Ishikawa (cell line): ENCODE measurements at regions not wholly inside any gene's neighbourhood (a gene's known extent, or its start where the extent isn't known, plus 50 kb on each side); places are given as distances from the start of the nearest gene placed in this dataset.

Experiments
- CEBPB ChIP-seq: IDR thresholded peaks from 2 replicates; pipeline ENCODE4 v1.6.1; 2012
- CREB1 ChIP-seq: IDR thresholded peaks from 2 replicates; pipeline ENCODE4 v1.6.1; 2012; ENCODE audit warnings: low read depth
- EGR1 ChIP-seq: IDR thresholded peaks from 2 replicates; pipeline ENCODE4 v1.6.1; 2012
- EP300 ChIP-seq: IDR thresholded peaks from 2 replicates; pipeline ENCODE4 v1.6.1; 2012; ENCODE audit warnings: borderline replicate concordance
- FOXM1 ChIP-seq: IDR thresholded peaks from 2 replicates; pipeline ENCODE4 v1.6.1; 2012; ENCODE audit warnings: low read depth, borderline replicate concordance
- NFIC ChIP-seq: IDR thresholded peaks from 2 replicates; pipeline ENCODE4 v1.6.1; 2012
- RAD21 ChIP-seq: IDR thresholded peaks from 2 replicates; pipeline ENCODE4 v1.6.1; 2012; ENCODE audit warnings: low read depth
- TAF1 ChIP-seq: IDR thresholded peaks from 2 replicates; pipeline ENCODE4 v1.6.1; 2012; ENCODE audit warnings: low read depth, mild to moderate bottlenecking
- TCF12 ChIP-seq: IDR thresholded peaks from 2 replicates; pipeline ENCODE4 v1.6.1; 2012; ENCODE audit warnings: low read depth
- TEAD4 ChIP-seq: IDR thresholded peaks from 2 replicates; pipeline ENCODE4 v1.6.1; 2012
- YY1 ChIP-seq: IDR thresholded peaks from 2 replicates; pipeline ENCODE4 v1.6.1; 2012; ENCODE audit warnings: low read depth
- ZBTB7A ChIP-seq: IDR thresholded peaks from 2 replicates; pipeline ENCODE4 v1.6.1; 2012; ENCODE audit warnings: low read depth
- TF ChIP-seq, protein P1 (sequence below): IDR thresholded peaks from 2 replicates; pipeline ENCODE4 v1.6.1; 2012; ENCODE audit warnings: low read depth, mild to moderate bottlenecking
- TF ChIP-seq, protein P2 (sequence below): IDR thresholded peaks from 2 replicates; pipeline ENCODE4 v1.6.1; 2012
- TF ChIP-seq, protein P3 (sequence below): IDR thresholded peaks from 2 replicates; pipeline ENCODE4 v1.6.1; 2012

DNA sequence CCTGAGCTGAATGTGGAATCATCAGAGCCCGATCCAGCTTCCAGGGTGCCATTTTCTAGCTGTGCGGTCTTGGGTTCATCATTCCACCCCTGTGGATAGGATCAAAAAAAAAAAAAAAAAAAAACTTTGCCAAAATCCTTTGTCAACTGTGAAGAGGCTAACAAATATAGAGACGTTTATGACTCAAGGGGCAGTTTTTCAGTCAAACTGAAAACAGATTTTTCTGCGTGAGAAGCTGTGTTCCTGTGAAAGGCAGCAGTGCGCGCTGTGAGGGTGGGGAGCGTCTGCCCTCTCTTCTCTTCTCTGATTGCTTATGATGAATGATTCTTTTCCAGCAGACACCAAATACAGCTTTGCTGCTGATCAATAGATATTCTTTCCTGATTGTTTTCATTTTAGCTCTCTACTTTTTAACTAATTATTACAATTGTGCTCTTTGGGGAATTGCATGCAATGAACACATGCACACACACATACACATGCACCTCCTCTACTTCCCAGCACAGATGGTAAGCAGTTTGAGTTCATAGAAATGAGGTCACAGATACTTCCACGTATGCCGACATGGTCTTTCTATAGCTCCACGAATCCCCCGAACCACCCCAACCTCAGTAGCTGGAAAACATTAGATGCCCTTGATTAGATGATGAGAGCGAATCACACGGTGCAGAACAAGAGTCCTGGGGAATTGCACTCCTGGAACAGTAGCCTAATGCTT lies 175.4 kb downstream of the NRP2 start:
- TF ChIP-seq TCF12 (no peak), ZBTB7A (no peak), TEAD4 (no peak), EP300 (no peak), CREB1 (no peak), EGR1 (no peak), YY1 (no peak)
- TF ChIP-seq, protein P1, sequence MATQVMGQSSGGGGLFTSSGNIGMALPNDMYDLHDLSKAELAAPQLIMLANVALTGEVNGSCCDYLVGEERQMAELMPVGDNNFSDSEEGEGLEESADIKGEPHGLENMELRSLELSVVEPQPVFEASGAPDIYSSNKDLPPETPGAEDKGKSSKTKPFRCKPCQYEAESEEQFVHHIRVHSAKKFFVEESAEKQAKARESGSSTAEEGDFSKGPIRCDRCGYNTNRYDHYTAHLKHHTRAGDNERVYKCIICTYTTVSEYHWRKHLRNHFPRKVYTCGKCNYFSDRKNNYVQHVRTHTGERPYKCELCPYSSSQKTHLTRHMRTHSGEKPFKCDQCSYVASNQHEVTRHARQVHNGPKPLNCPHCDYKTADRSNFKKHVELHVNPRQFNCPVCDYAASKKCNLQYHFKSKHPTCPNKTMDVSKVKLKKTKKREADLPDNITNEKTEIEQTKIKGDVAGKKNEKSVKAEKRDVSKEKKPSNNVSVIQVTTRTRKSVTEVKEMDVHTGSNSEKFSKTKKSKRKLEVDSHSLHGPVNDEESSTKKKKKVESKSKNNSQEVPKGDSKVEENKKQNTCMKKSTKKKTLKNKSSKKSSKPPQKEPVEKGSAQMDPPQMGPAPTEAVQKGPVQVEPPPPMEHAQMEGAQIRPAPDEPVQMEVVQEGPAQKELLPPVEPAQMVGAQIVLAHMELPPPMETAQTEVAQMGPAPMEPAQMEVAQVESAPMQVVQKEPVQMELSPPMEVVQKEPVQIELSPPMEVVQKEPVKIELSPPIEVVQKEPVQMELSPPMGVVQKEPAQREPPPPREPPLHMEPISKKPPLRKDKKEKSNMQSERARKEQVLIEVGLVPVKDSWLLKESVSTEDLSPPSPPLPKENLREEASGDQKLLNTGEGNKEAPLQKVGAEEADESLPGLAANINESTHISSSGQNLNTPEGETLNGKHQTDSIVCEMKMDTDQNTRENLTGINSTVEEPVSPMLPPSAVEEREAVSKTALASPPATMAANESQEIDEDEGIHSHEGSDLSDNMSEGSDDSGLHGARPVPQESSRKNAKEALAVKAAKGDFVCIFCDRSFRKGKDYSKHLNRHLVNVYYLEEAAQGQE = no peak
- TF ChIP-seq, protein P2, sequence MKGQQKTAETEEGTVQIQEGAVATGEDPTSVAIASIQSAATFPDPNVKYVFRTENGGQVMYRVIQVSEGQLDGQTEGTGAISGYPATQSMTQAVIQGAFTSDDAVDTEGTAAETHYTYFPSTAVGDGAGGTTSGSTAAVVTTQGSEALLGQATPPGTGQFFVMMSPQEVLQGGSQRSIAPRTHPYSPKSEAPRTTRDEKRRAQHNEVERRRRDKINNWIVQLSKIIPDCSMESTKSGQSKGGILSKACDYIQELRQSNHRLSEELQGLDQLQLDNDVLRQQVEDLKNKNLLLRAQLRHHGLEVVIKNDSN = no peak

DNA sequence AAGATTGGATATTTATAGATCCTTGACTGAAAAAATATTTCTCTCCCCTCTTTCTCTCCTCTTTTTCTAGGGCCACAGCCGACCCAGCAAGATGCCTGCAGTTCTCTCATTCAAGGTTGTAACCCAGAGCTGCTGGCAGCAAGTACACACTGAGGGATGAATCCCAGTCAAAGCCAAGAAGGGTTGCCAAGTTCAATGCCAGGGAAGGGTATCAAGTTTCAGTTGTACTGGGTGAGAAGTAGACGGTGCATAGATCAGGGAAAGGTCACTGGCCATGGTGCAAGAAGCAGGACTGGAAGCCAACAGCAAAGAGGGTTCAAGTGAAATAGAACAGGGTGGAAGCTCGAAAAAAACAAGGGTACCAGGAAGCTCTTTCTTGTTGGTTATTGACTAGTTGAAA lies 170.2 kb downstream of the NRP2 start:
- TF ChIP-seq NFIC (peak; percentile 36; the same call in 1 of the 2 replicates), CREB1 (no peak)

DNA sequence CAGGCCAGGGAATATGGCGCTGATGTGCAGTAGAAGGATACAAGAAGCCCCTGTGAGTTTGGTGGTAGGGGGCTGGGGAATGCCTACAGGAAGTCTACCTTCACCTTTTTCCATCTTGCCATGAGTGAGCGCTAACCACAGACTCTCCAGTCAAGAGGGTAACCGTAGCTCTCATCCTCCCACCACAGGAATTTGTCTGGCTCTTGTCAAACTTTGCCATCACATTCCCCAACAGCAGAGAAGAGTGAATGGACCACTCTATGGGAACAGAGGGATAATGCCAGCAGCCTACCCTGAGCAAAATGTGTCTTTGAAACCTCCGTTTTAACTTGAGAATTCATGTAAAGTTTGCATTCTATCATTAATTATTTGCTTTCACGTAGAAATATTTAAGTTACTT lies 168.3 kb downstream of the NRP2 start:
- TF ChIP-seq EGR1 = no peak
- no peak for TF ChIP-seq YY1
- TF ChIP-seq TEAD4 = no peak

DNA sequence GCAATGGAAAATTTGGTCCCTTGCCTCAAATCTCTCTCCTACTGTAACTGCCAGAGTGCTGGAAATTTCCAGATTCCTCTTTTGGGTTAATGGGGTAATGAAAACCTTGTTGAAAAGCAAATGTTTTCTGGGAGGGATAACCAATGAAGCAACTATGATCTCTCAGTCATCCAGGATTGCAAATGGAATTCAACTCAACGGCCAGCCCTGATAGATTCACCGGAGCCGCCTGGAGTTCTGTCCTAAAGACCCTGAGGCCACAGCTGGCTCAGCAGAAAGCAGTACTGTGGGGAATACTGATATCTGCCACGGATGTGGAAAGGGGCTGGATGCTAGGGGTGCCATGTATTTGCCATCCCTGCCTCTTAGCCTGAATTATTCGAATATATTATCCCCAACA lies 167.8 kb downstream of the NRP2 start:
- TF ChIP-seq CREB1 (no peak), YY1 (no peak), FOXM1 (no peak), EP300 (no peak), TEAD4 (no peak), CEBPB (no peak), TCF12 (no peak), NFIC (no peak), EGR1 (no peak), TAF1 (no peak), RAD21 (no peak), ZBTB7A (no peak)
- TF ChIP-seq, protein P2 = no peak
- TF ChIP-seq, protein P1 = no peak
- TF ChIP-seq, protein P3, sequence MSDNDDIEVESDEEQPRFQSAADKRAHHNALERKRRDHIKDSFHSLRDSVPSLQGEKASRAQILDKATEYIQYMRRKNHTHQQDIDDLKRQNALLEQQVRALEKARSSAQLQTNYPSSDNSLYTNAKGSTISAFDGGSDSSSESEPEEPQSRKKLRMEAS = no peak

DNA sequence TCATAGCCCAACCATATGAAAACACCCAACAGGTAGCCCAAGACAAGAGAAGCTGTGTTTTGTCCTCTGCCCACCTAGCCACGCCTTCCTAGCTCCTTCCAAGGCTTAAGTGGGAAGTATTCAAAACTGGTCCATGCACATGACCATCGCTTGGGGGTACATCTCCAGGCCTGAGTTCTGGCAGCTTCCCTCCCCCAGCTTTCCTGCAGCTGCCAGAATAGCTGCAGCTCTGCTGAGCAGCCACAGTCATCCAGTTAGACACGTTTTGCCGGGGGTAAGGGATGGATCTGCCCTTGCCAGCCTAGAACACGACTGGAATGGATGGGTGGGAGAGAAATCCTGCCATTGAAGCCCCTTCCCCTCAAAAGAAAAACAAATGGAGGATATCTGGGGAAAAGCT lies 166.8 kb downstream of the NRP2 start:
- TF ChIP-seq FOXM1 (no peak), CREB1 (no peak), TEAD4 (no peak), ZBTB7A (no peak), TCF12 (no peak), RAD21 (no peak), YY1 (no peak), EP300 (no peak), CEBPB (no peak), NFIC (no peak), EGR1 (no peak), TAF1 (no peak)
- TF ChIP-seq, protein P1 = no peak
- TF ChIP-seq, protein P3 = no peak
- TF ChIP-seq, protein P2 = no peak
